Pancreas (tissue), 10 donors: ENCODE measurements at regions not wholly inside any gene's neighbourhood (a gene's known extent, or its start where the extent isn't known, plus 50 kb on each side); places are given as distances from the start of the nearest gene placed in this dataset.
A peak's percentile ranks its signal among the peaks of the same experiment; 100 is the strongest.

Source experiments
- ATAC-seq, 4 donors: fragments of 200-7000 bp; cut with Tn5 transposase; one replicate each; pipeline versions ENCODE4 v1.8.0 to v1.9.1; 2020; ENCODE audit warnings: mild to moderate bottlenecking in 4 of 4, moderate library complexity in 4 of 4
- DNase-seq, 6 donors: peaks; one replicate each; pipeline ENCODE4 v3.0.0-alpha.2; 2020
- FAIRE-seq: peaks from 2 replicates; lab custom pipeline; 2012; peaks lifted over from hg19 to GRCh38; lab: Jason Lieb, UNC
- H3K27ac ChIP-seq, 4 donors: fragments of 200-600 bp; sonication (generic); 1 replicate in 3 of 4; 2 replicates in 1 of 4; pipeline versions ENCODE4 v1.5.0 to v1.8.0; 2020
- H3K27me3 ChIP-seq, 4 donors: fragments of 200-600 bp; one replicate each; pipeline ENCODE4 v1.8.0; 2021
- H3K36me3 ChIP-seq, 3 donors: fragments of 200-600 bp; sonication (generic) in 1 of 3; one replicate each; pipeline versions ENCODE4 v1.5.0 to v1.8.0; 2020 to 2021
- H3K4me1 ChIP-seq, 3 donors: fragments of 200-600 bp; one replicate each; pipeline ENCODE4 v1.8.0; 2021
- H3K4me3 ChIP-seq, 4 donors: fragments of 200-600 bp; sonication (generic) in 2 of 4; one replicate each; pipeline versions ENCODE4 v1.5.0 to v1.8.0; 2020 to 2021
- H3K9me3 ChIP-seq, 4 donors: fragments of 200-600 bp; one replicate each; pipeline ENCODE4 v1.8.0; 2021
- WGBS, 2 donors: extraction: QIAGEN DNeasy Blood & Tissue Kit; methylation state at CpG; one replicate each; pipeline ENCODE4 v1.1.7; 2013; 5-methylcytosine and 5-hydroxymethylcytosine counted together
- intact Hi-C, 3 donors: fragments of 100-400 bp; cut with DNase I; formaldehyde crosslinking; loops; one replicate each; pipeline versions ENCODE4 v1.11.1 to v1.14.2; 2022
- TF ChIP-seq, protein P1 (sequence below), 4 donors: fragments of 200-600 bp; sonication (generic) in 3 of 4; IDR thresholded peaks; one replicate each; pipeline versions ENCODE4 v1.5.0 to v1.8.0; 2021; ENCODE audit warnings: antibody characterized with exemption in 4 of 4
- donor health status: healthy with polysubstance abuse.
- donor health status: DM: no; HTN: no; CAD: no; lungs with moderate emphysema.
- donor health status: DM: no; HTN: no; CAD: no.
- donor health status: control.
- donor health status: control.
- donor health status: Bipolar disorder and iron deficiency.
- donor health status: DM: yes; HTN: yes; CAD: no.
- donor health status: DM: no; HTN: no; CAD: no.
- donor health status: DM: no; HTN: no; CAD: no.
- donor health status: DM: yes; HTN: yes; CAD: no.

DNA sequence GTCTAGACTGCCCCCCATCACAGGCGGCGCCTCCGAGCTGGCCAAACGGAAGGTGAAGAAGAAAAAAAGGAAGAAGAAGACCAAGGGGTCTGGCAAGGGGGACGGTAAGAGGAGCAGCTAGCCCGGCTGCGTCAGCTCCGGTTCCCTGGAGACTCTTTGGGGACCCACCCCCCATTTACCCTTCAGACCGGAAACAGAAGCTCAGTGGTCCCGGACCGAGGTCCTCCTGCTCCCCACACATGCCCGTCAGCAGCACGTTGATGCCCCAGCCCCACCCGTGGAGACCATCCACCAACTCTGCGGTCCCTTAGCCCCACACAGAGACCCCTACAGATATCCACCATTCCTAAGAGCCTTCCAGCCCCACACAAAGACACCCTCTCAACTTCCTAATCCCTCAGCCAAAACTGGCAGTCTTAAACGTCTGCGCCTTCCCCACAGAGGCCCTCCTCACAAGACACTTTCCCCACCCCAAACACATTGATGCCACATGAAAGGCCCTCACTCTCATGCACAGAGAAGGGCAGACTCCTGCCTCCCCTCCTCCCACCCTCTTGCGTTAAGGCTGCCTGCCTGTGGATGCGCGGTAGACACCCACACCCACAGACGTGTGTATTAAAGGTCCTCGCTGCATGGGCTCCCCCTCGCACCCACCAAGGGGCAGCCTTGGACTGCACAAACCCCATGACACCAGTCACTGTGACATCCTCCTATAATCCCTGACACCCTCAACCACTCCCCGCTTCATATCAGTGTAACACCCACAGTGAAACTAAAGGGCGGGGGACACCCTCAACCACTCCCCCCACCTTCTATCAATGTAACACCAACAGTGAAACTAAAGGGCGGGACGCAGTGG lies 58.2 kb upstream of the RPH3AL start:
- TF ChIP-seq, protein P1, sequence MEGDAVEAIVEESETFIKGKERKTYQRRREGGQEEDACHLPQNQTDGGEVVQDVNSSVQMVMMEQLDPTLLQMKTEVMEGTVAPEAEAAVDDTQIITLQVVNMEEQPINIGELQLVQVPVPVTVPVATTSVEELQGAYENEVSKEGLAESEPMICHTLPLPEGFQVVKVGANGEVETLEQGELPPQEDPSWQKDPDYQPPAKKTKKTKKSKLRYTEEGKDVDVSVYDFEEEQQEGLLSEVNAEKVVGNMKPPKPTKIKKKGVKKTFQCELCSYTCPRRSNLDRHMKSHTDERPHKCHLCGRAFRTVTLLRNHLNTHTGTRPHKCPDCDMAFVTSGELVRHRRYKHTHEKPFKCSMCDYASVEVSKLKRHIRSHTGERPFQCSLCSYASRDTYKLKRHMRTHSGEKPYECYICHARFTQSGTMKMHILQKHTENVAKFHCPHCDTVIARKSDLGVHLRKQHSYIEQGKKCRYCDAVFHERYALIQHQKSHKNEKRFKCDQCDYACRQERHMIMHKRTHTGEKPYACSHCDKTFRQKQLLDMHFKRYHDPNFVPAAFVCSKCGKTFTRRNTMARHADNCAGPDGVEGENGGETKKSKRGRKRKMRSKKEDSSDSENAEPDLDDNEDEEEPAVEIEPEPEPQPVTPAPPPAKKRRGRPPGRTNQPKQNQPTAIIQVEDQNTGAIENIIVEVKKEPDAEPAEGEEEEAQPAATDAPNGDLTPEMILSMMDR (IDR thresholded peaks at IDR 0.05): no peak
- Histone ChIP-seq H3K4me1 (peaks cover 0 to 13% (median 7%) of the 10 kb centered on the region in 3 donors), H3K36me3 (peaks cover 0 to 7% (median 0%) of the 10 kb centered on the region in 3 donors), H3K4me3 (peak overlapping the region; percentile 63 to 93 (median 80)), H3K9me3 (no peaks in the 10 kb centered on the region), H3K27me3 (no peaks in the 10 kb centered on the region), H3K27ac (peak overlapping the region; percentile 33 to 64 (median 42))
- peak in 2 of 4 donors; percentile 1 for ATAC-seq
- intact Hi-C loops: loop anchor here in 1 of 3 donors (5.0 kb wide), 1 partner anchor 292 kb away; no protein-coding TSS in a partner anchor
- WGBS, 2 donors: 15 to 29% methylated on average over 23 to 27 of the region's 27 CpGs
- FAIRE-seq: no peak
- peak in 2 of 6 donors; percentile 27 to 53 for DNase-seq

DNA sequence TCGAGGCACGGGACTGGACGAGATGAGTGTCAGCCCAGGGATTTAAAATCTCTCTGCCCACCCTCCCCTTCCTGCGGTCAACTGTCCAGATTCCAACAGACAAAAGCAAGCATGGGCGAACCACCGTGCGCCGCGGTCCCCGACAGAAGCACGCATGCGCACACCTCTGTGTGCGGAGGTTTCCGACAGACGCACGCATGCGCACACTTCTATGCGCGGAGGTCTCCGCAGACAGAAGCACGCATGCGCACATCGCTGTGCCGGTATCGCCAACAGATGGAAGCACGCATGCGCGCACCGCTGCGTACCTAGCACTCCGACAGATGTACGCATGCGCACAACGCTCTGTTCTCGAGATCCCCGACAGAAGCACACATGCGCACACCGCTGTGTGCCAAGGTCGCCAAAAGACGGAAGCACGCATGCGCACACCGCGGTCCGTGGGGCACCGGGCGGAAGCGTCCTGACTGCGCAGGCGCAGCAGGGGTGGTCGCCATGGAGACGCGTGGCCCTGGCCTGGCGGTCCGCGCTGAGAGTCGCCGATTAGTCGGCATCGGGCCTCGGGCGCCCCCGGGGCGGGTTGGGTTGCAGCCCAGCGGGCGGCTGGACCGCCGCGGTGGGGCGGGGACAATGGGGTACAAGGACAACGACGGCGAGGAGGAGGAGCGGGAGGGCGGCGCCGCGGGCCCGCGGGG lies 57.4 kb upstream of the RPH3AL start:
- peaks cover 0 to 13% (median 7%) of the 10 kb centered on the region in 3 donors for H3K4me1 ChIP-seq
- peak; percentile 98 to 100 (median 100) for DNase-seq
- peak; percentile 88 to 96 (median 94) for ATAC-seq
- TF ChIP-seq, protein P1 (IDR thresholded peaks at IDR 0.05): no peak
- peak; percentile 97 for FAIRE-seq
- 1 to 2% methylated on average over 74 to 80 of the region's 80 CpGs for WGBS, 2 donors
- peak overlapping the region; percentile 47 to 64 (median 60) for H3K27ac ChIP-seq
- intact Hi-C loops: loop anchor here in 1 of 3 donors (5.0 kb wide), 1 partner anchor 292 kb away; no protein-coding TSS in a partner anchor
- H3K4me3 ChIP-seq: peak overlapping the region; percentile 63 to 93 (median 80)
- H3K9me3 ChIP-seq: no peaks in the 10 kb centered on the region
- no peaks in the 10 kb centered on the region for H3K27me3 ChIP-seq
- H3K36me3 ChIP-seq: peaks cover 0 to 7% (median 0%) of the 10 kb centered on the region in 3 donors

DNA sequence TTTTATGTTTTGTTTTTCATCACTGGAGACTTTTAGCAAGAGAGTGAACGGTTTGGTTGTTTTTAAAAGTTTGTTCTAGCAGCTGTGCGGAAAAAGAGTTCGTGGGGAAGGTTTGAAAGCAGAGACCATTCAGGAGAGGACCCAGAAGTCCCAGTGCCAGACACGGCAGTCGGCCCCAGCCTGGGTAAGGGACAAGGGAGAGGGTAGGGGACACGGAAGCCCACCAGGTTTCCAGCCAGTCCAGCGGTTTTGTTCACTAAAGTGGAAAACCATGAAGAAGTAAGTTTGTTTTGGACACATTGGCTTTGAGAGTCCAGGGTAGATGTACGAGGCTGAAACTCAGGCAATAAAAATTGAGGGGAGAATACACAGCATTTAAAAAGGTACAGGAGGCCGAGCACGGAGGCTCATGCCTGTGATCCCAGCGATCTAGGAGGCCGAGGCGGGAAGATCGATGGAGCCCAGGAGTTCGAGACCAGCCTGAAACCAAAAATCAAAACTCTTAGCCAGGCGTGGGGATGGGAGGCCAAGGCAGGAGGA lies 56.8 kb upstream of the RPH3AL start:
- DNase-seq (peak in 1 of 6 donors; percentile 25), FAIRE-seq (no peak), ATAC-seq (no peak)
- Histone ChIP-seq H3K27me3 (no peaks in the 10 kb centered on the region), H3K9me3 (no peaks in the 10 kb centered on the region), H3K36me3 (peaks cover 0 to 7% (median 0%) of the 10 kb centered on the region in 3 donors), H3K4me1 (peaks cover 0 to 13% (median 7%) of the 10 kb centered on the region in 3 donors), H3K4me3 (peak overlapping the region in 3 of 4 donors; percentile 19 to 83 (median 36)), H3K27ac (peak overlapping the region; percentile 17 to 61 (median 46))
- 60 to 72% methylated on average over 16 of the region's 16 CpGs for WGBS, 2 donors
- intact Hi-C loops: no loop called here
- TF ChIP-seq, protein P1 (IDR thresholded peaks at IDR 0.05): no peak

DNA sequence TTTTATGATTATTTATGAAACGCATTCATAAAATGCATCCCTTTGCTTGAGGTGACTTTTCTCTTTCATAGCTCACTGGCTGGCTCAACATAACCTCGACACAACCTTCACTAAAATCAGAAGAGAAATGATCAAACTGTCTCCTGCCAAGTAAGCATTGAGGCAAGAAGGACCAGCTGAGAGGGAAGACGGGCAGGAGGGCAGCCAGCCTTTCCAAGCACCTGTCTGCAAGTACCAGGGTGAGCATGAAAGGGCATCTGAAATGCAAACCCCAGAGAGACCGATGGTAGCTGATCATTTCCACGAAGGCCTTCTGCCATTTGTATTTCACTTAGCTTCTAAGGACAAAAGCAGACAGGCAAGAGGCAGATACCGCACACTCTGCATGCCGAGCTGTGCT lies 52.1 kb upstream of the RPH3AL start:
- Histone ChIP-seq H3K36me3 (no peaks in the 10 kb centered on the region), H3K27ac (no peak overlapping the region), H3K27me3 (no peaks in the 10 kb centered on the region), H3K9me3 (no peaks in the 10 kb centered on the region), H3K4me1 (no peaks in the 10 kb centered on the region), H3K4me3 (no peak overlapping the region)
- TF ChIP-seq, protein P1 (IDR thresholded peaks at IDR 0.05): no peak
- no peak for ATAC-seq
- WGBS, 2 donors: 77% methylated on average over 7 of the region's 7 CpGs
- no peak for FAIRE-seq
- no peak for DNase-seq
- intact Hi-C loops: no loop called here
